Liver (tissue), 7 donors: ENCODE measurements at regions not wholly inside any gene's neighbourhood (a gene's known extent, or its start where the extent isn't known, plus 50 kb on each side); places are given as distances from the start of the nearest gene placed in this dataset.

Experiments used
- DNase-seq: peaks from one replicate; pipeline ENCODE4 v3.0.0-alpha.2; 2017; ENCODE audit warnings: low spot score
- H3K27ac ChIP-seq, 2 donors: one replicate each; pipeline ENCODE4 v1.7.0; 2013; ENCODE audit warnings: inconsistent platforms in 2 of 2, low read length in 2 of 2, control low read depth in 1 of 2, low read depth in 1 of 2, mild to moderate bottlenecking in 1 of 2
- H3K27me3 ChIP-seq, 4 donors: one replicate each; pipeline versions ENCODE4 v1.6.1 to v1.7.0; 2013; ENCODE audit warnings: low read length in 3 of 4, inconsistent platforms in 1 of 4, mild to moderate bottlenecking in 1 of 4, moderate library complexity in 1 of 4; ENCODE audit not compliant: control insufficient read depth in 4 of 4, insufficient read depth in 4 of 4
- H3K36me3 ChIP-seq, 4 donors: one replicate each; pipeline versions ENCODE4 v1.6.1 to v1.7.0; 2013; ENCODE audit warnings: low read length in 3 of 4, mild to moderate bottlenecking in 3 of 4, low read depth in 1 of 4, moderate library complexity in 1 of 4; ENCODE audit not compliant: control insufficient read depth in 4 of 4, insufficient read depth in 3 of 4
- H3K4me1 ChIP-seq, 4 donors: one replicate each; pipeline versions ENCODE4 v1.6.1 to v1.7.0; 2013; ENCODE audit warnings: low read length in 3 of 4, mild to moderate bottlenecking in 3 of 4, moderate library complexity in 1 of 4; ENCODE audit not compliant: control insufficient read depth in 4 of 4, insufficient read depth in 4 of 4
- H3K4me3 ChIP-seq, 3 donors: one replicate each; pipeline versions ENCODE4 v1.6.1 to v1.7.0; 2013; ENCODE audit warnings: low read length in 3 of 3, control low read depth in 1 of 3, low read depth in 1 of 3, mild to moderate bottlenecking in 1 of 3
- H3K9ac ChIP-seq, 2 donors: one replicate each; pipeline ENCODE4 v1.7.0; 2013; ENCODE audit warnings: low read length in 2 of 2, mild to moderate bottlenecking in 2 of 2, moderate library complexity in 2 of 2, control low read depth in 1 of 2, low read depth in 1 of 2
- H3K9me3 ChIP-seq, 4 donors: one replicate each; pipeline versions ENCODE4 v1.6.1 to v1.7.0; 2013; ENCODE audit warnings: low read length in 3 of 4; ENCODE audit not compliant: control insufficient read depth in 4 of 4
- EGR1 ChIP-seq, 2 donors: IDR thresholded peaks; 2 replicates each; pipeline ENCODE4 v1.6.1; 2016 to 2018; ENCODE audit warnings: antibody characterized with exemption in 2 of 2, low read depth in 2 of 2
- FOXA1 ChIP-seq: IDR thresholded peaks from 2 replicates; pipeline ENCODE4 v1.6.1; 2016; ENCODE audit warnings: antibody characterized with exemption
- FOXA2 ChIP-seq: IDR thresholded peaks from 2 replicates; pipeline ENCODE4 v1.6.1; 2016; ENCODE audit warnings: antibody characterized with exemption
- HNF4A ChIP-seq, 2 donors: conservative IDR thresholded peaks; 2 replicates each; pipeline ENCODE4 v1.6.1; 2016; ENCODE audit warnings: antibody characterized with exemption in 2 of 2, mild to moderate bottlenecking in 2 of 2
- HNF4G ChIP-seq: IDR thresholded peaks from 2 replicates; pipeline ENCODE4 v1.6.1; 2016; ENCODE audit warnings: antibody characterized with exemption
- JUND ChIP-seq, 2 donors: IDR thresholded peaks; 2 replicates each; pipeline ENCODE4 v1.6.1; 2016; ENCODE audit warnings: antibody characterized with exemption in 2 of 2
- NR2F2 ChIP-seq: IDR thresholded peaks from 2 replicates; pipeline ENCODE4 v1.6.1; 2016; ENCODE audit warnings: antibody characterized with exemption
- RAD21 ChIP-seq, 2 donors: IDR thresholded peaks; 2 replicates each; pipeline ENCODE4 v1.6.1; 2016; ENCODE audit warnings: antibody characterized with exemption in 2 of 2, mild to moderate bottlenecking in 2 of 2
- RXRA ChIP-seq, 2 donors: IDR thresholded peaks; 2 replicates each; pipeline ENCODE4 v1.6.1; 2017 to 2018; ENCODE audit warnings: antibody characterized with exemption in 2 of 2, mild to moderate bottlenecking in 1 of 2
- SP1 ChIP-seq: IDR thresholded peaks from 2 replicates; pipeline ENCODE4 v1.6.1; 2018; ENCODE audit warnings: antibody characterized with exemption, mild to moderate bottlenecking
- TAF1 ChIP-seq: conservative IDR thresholded peaks from 2 replicates; pipeline ENCODE4 v1.6.1; 2016; ENCODE audit warnings: antibody characterized with exemption, mild to moderate bottlenecking
- YY1 ChIP-seq: IDR thresholded peaks from 2 replicates; pipeline ENCODE4 v1.6.1; 2016; ENCODE audit warnings: antibody characterized with exemption, mild to moderate bottlenecking
- ZBTB33 ChIP-seq: IDR thresholded peaks from 2 replicates; pipeline ENCODE4 v1.6.1; 2016; ENCODE audit warnings: antibody characterized with exemption
- WGBS: extraction: QIAGEN DNeasy Blood & Tissue Kit; methylation state at CpG from one replicate; pipeline ENCODE4 v1.1.7; 2013; 5-methylcytosine and 5-hydroxymethylcytosine counted together
- TF ChIP-seq, protein P1 (sequence below): IDR thresholded peaks from 2 replicates; pipeline ENCODE4 v1.6.1; 2016; ENCODE audit warnings: antibody characterized with exemption, mild to moderate bottlenecking
- TF ChIP-seq, protein P2 (sequence below): IDR thresholded peaks from 2 replicates; pipeline ENCODE4 v1.6.1; 2016; ENCODE audit warnings: antibody characterized with exemption
- TF ChIP-seq, protein P3 (sequence below): IDR thresholded peaks from 2 replicates; pipeline ENCODE4 v1.6.1; 2016; ENCODE audit warnings: antibody characterized with exemption
- donor health status: healthy.
- donor health status: healthy.
- donor health status: healthy.
- donor health status: healthy.

DNA sequence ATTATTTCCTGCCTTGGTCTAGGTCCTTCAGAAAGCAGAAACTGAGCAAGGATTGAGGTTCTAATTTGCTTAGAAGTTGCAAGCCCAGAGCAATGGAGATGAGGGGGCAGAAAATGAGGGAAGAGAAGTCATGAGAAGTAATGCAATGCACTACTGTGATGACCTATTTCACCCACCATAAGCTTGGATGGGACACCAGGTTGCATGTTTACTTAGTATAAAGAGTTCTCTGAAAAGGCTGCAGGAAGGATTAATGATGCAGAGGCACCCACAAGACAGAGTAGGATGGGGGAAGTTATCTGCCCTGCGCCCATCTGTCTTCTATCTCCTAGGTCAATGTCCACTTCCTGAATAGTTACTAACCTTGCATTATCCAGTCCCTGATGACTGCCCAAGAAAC, 84.8 kb upstream of the SNRK start:
- Histone ChIP-seq H3K27me3 (no peaks in the 10 kb centered on the region), H3K36me3 (no peaks in the 10 kb centered on the region), H3K4me1 (peaks cover 0 to 1% (median 0%) of the 10 kb centered on the region in 4 donors), H3K9ac (no peak overlapping the region), H3K27ac (no peak overlapping the region), H3K4me3 (no peak overlapping the region), H3K9me3 (no peaks in the 10 kb centered on the region)
- 93% methylated on average over 1 of the region's 1 CpG for WGBS
- DNase-seq, result no peak
- TF ChIP-seq HNF4G (no peak), NR2F2 (no peak), EGR1 (IDR thresholded peaks at IDR 0.05; ENCODE audit: low read depth in 2 of 2) (no peak), RAD21 (IDR thresholded peaks at IDR 0.05) (no peak), HNF4A (conservative IDR thresholded peaks at IDR 0.05) (no peak), JUND (IDR thresholded peaks at IDR 0.05) (no peak)
- TF ChIP-seq, protein P1, sequence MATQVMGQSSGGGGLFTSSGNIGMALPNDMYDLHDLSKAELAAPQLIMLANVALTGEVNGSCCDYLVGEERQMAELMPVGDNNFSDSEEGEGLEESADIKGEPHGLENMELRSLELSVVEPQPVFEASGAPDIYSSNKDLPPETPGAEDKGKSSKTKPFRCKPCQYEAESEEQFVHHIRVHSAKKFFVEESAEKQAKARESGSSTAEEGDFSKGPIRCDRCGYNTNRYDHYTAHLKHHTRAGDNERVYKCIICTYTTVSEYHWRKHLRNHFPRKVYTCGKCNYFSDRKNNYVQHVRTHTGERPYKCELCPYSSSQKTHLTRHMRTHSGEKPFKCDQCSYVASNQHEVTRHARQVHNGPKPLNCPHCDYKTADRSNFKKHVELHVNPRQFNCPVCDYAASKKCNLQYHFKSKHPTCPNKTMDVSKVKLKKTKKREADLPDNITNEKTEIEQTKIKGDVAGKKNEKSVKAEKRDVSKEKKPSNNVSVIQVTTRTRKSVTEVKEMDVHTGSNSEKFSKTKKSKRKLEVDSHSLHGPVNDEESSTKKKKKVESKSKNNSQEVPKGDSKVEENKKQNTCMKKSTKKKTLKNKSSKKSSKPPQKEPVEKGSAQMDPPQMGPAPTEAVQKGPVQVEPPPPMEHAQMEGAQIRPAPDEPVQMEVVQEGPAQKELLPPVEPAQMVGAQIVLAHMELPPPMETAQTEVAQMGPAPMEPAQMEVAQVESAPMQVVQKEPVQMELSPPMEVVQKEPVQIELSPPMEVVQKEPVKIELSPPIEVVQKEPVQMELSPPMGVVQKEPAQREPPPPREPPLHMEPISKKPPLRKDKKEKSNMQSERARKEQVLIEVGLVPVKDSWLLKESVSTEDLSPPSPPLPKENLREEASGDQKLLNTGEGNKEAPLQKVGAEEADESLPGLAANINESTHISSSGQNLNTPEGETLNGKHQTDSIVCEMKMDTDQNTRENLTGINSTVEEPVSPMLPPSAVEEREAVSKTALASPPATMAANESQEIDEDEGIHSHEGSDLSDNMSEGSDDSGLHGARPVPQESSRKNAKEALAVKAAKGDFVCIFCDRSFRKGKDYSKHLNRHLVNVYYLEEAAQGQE, result no peak

- no peak for DNase-seq
- Histone ChIP-seq H3K4me1 (no peaks in the 10 kb centered on the region), H3K4me3 (no peak overlapping the region), H3K27ac (no peak overlapping the region), H3K36me3 (no peaks in the 10 kb centered on the region), H3K27me3 (no peaks in the 10 kb centered on the region), H3K9ac (no peak overlapping the region), H3K9me3 (no peaks in the 10 kb centered on the region)
- WGBS, result 92% methylated on average over 3 of the region's 3 CpGs
- TF ChIP-seq ZBTB33 (no peak), YY1 (no peak), JUND (IDR thresholded peaks at IDR 0.05) (no peak), HNF4A (conservative IDR thresholded peaks at IDR 0.05) (no peak), FOXA2 (no peak), EGR1 (IDR thresholded peaks at IDR 0.05; ENCODE audit: low read depth in 2 of 2) (no peak), HNF4G (no peak), RAD21 (IDR thresholded peaks at IDR 0.05) (no peak), NR2F2 (no peak), SP1 (no peak), FOXA1 (no peak), TAF1 (no peak), RXRA (IDR thresholded peaks at IDR 0.05) (no peak)
- TF ChIP-seq, protein P1, result no peak
- TF ChIP-seq, protein P2, sequence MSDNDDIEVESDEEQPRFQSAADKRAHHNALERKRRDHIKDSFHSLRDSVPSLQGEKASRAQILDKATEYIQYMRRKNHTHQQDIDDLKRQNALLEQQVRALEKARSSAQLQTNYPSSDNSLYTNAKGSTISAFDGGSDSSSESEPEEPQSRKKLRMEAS, result no peak
- TF ChIP-seq, protein P3, sequence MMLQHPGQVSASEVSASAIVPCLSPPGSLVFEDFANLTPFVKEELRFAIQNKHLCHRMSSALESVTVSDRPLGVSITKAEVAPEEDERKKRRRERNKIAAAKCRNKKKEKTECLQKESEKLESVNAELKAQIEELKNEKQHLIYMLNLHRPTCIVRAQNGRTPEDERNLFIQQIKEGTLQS, result no peak
These were observed 86.6 kb upstream of the SNRK start for GRCh38 chr3:43199645-43200306.
